Activated CD8-positive, alpha-beta memory T cell treated with anti-CD3 and anti-CD28 coated beads for 36 hours (primary cell): ENCODE measurements at regions not wholly inside any gene's neighbourhood (a gene's known extent, or its start where the extent isn't known, plus 50 kb on each side); places are given as distances from the start of the nearest gene placed in this dataset.
"Not testable (repeated sequence)": the region's sequence is repeated elsewhere in the genome, so short reads cannot be mapped to it uniquely, and the experiment has no call there.

Source experiments
- CTCF ChIA-PET: fragments of 350-600 bp; sonication (Branson Sonifier 250); formaldehyde crosslinking; loops from one replicate; lab custom pipeline; 2021; ENCODE audit warnings: antibody characterized with exemption; lab: Charles Lee
- POLR2A ChIA-PET: fragments of 350-600 bp; sonication (Branson Sonifier 250); formaldehyde crosslinking; loops from one replicate; lab custom pipeline; 2021; ENCODE audit warnings: antibody characterized with exemption; lab: Charles Lee

- POLR2A ChIA-PET = no interaction called here
- CTCF ChIA-PET = no interaction called here
Measured at GRCh38 chr3:25181096-25181495, 247.0 kb upstream of the RARB start.

DNA sequence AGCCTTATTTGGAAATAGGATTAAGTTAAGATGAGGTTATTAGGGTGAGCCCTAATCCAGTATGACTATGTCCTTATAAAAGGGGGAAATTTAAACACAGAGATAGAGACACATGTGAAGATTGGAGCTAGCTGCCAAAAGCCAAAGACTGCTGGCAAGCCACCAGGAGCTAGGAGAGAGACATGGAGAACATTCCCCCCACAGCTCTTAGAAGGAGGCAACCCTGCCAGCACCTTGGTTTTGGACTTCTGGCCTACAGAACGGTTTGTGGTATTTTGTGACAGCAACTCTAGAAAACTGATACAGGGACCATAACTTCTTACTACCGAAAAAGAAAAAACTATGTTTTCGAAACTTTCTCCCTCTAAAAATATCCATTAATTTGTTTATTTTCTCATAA, 245.3 kb upstream of the RARB start:
- POLR2A ChIA-PET = no interaction called here
- CTCF ChIA-PET = no interaction called here

GRCh38 chr3:25184641-25185250, 243.3 kb upstream of the RARB start:
- POLR2A ChIA-PET = no interaction called here
- CTCF ChIA-PET = no interaction called here

DNA sequence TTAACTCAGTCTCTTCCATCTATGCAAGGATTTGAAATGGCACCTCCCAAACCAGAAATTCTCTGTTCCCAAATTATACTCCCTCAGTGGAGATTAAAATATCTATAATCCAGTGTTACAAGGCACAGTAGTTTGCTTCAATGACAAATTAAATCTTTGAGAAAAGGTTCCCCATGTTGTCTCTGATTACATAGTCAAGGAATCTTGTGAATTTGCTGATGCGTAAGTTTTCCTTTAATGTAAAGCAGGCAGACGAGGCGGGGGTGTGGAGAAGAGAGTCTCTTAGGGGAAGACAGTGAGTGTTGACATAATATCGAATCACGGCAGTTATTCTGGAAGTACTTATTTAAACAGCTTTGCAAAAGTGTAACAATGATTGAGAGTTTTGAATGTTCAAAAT, 236.4 kb upstream of the RARB start:
- POLR2A ChIA-PET = no interaction called here
- CTCF ChIA-PET = no interaction called here

- POLR2A ChIA-PET, CTCF ChIA-PET: not testable (repeated sequence)
Measured at GRCh38 chr3:25199567-25199966, 228.5 kb upstream of the RARB start.

DNA sequence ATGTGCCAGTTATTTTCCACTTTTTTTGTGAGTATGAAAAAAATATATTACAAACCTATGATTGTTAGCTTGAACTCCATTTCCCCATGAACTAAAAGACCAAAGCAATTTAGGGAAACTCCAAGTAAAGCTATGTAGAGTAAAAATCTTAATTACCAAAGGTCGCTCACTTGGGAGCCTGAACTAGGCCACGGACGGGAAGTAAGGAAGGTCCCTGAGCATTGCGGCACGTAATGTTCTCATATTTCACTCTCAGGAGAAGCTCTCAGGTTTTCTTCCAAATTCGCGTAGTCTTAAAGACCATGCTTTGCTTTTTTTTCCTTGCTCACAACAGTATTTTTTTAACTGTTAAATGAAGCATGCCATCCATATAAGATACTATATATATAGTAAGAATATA, 215.3 kb upstream of the RARB start:
- ChIA-PET CTCF (no interaction called here), POLR2A (no interaction called here)

GRCh38 chr3:25214034-25214433, 214.0 kb upstream of the RARB start:
- ChIA-PET POLR2A (no interaction called here), CTCF (no interaction called here)

DNA sequence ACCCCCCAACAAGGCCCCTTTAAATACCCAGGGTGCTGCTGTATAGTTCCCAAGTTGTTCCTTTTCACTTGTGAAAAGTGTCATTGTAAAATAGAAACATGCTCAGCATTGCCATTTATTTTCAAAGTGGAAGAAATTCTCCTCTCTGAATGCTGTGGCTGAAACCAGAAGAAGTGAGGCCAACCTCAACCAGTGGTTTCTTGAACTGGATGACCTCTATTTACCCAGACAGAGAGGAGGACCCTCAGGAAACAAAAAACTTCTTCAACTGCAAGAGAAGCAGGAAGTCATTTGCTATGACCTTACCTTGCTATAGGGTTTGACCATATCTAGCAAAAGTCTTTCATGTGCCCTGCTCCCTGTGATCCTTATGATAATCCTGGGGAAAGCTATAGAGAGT, 209.7 kb upstream of the RARB start:
- POLR2A ChIA-PET = no interaction called here
- CTCF ChIA-PET = interaction anchor here (1.1 kb wide), 1 partner anchor 11 kb away, joined by 3 read pairs; no protein-coding TSS in a partner anchor

DNA sequence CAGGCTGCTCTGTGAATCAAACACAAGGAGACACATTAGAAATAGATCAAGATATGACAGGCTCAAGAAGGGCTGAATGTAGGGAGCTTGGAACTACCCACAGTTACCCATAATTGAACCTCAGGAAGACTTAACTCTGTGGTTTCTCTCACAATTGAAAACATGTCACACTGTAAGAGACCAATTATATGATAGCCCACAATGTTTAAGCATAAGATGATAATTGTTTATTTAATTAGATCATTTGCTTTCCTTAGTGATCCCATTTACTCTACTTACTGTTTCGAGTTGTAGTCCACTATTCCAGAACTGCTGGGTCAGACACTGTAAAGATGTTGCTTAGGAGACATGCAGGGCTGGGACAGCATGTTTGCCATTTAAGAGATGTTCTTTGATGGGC, 201.3 kb upstream of the RARB start:
- CTCF ChIA-PET = no interaction called here

DNA sequence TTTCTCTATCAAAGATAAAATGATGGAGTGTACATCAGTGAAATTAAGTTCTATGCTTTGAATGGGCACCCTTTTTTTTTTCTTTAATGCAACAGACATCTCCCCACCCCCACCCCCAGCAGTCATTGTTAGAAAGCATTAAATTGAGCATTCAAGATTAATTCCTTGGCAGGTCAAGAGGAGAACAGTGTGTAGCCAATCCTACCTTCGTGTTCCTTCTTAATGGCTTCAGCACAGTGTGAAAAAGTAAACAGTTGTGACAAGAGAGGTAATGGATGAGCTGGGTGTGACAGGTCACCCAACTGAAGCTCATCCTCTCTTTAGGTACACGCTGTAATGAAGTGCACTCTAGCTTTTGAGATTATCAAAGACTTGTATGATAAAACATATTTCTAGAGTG, 198.5 kb upstream of the RARB start:
- CTCF ChIA-PET = no interaction called here
- POLR2A ChIA-PET = no interaction called here

More for the DNA sequence above, 201.3 kb upstream of the RARB start:
- POLR2A ChIA-PET = no interaction called here

DNA sequence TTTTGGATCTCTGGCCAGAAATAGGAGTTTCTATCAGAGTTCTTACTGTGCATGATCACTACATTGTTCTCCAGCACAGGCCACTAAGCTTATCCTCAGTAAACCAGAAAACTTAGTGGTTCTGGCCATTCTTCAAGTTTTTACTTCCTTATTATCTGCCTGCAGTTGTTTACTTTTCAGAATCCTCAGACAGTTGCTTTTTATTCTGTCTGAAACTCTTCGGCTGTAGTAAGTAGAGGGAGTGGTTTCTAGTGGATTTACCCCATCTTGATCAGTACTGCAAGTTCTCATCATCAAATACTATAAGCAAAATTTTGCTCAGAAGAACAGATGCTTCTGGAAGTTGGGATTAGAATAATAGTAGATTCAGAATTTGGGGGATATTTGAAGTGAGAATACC, 193.0 kb upstream of the RARB start:
- ChIA-PET CTCF (no interaction called here), POLR2A (no interaction called here)

DNA sequence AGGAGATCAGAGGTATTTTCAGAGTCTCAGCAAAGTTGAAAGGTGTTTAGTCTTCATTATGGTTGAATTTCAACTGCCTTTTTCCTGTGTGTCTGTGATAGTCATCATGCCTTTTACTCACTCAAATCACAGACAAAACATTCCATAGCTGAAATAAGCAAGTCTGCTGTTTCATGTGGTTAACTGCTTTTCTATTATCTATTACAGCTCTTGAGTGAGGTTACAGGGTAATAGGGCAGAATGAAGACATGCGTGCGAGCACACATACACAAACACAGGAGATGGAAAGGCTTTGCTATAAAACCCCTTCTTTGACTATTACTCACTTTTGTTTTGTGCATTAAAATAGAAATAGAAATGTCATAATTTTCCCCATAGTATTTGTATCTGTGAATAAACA, 192.6 kb upstream of the RARB start:
- ChIA-PET CTCF (no interaction called here), POLR2A (no interaction called here)

DNA sequence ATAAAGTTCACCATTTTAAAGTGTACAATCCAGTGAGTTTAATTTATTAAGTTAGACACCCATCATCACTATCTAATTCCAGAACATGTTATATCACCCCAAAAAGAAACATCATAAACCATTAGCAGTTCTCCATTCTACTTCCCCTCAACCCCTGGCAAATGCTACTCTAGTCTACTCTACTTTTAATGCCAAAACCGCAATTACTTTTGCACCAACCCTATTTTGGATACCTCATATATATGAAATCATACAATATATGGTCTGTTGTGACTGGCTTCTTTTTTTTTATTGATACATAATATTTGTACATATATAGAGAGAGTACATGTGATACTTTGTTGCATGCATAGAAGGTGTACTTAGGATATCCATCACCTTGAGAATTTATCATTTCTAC, 190.5 kb upstream of the RARB start:
- CTCF ChIA-PET = no interaction called here

DNA sequence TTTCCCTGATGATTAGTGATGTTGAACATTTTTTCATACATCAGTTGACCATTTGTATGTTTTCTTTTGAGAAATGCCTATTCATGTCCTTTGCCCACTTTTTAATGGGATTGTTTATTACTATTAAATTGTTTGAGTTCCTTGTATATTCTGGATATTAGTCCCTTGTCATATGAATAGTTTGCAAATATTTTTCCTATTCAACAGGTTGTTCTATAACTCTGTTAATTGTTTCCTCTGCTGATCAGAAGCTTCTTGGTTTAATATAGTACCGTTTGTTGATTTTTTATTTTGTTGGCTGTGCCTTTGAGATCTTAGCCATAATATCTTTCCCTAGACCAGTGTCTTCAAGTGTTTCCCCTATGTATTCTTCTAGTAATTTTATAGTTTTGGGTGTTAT, 189.0 kb upstream of the RARB start:
- POLR2A ChIA-PET = no interaction called here
- CTCF ChIA-PET = no interaction called here

More for the DNA sequence above, 190.5 kb upstream of the RARB start:
- POLR2A ChIA-PET = no interaction called here

DNA sequence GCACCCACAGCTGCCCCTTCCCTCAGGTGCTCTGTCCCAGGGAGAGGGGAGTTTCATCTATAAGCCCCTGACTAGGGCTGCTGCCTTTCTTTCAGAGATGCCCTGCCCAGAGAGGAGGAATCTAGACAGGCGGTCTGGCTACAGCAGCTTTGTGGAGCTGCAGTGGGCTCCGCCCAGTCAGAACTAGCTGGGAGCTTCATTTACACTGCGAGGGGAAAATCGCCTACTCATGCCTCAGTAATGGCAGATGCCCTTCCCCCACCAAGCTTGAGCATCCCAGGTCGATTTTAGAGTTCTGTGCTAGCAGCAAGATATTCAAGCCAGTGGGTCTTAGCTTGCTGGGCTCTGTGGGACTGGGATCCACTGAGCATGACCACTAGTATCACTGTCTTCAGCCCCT, 181.2 kb upstream of the RARB start:
- CTCF ChIA-PET = no interaction called here
- POLR2A ChIA-PET = no interaction called here

DNA sequence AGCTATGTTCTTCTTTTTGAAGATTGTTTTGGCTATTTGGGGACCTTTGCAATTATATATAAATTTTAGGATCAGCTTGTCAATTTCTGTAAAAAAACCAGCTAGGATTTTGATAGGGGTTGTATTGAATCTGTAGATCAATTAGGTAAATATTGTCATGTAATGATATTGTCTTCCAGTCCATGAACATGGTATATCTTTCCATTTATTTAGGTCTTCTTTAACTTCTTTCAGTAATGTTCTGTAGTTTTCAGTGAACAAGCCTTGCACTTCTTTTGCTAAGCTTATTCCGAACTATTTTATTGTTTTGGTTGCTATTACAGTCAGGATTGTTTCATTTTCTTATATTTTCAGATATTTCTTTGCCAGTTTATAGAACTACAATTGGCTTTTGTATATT, 175.8 kb upstream of the RARB start:
- POLR2A ChIA-PET = no interaction called here
- CTCF ChIA-PET = no interaction called here

GRCh38 chr3:25257026-25257425, 171.0 kb upstream of the RARB start:
- POLR2A ChIA-PET = no interaction called here

GRCh38 chr3:25259871-25260270, 168.2 kb upstream of the RARB start:
- POLR2A ChIA-PET = no interaction called here
- CTCF ChIA-PET = no interaction called here

More at GRCh38 chr3:25257026-25257425, 171.0 kb upstream of the RARB start:
- CTCF ChIA-PET = no interaction called here

- CTCF ChIA-PET = no interaction called here
Measured at GRCh38 chr3:25262322-25262721, 165.7 kb upstream of the RARB start.

DNA sequence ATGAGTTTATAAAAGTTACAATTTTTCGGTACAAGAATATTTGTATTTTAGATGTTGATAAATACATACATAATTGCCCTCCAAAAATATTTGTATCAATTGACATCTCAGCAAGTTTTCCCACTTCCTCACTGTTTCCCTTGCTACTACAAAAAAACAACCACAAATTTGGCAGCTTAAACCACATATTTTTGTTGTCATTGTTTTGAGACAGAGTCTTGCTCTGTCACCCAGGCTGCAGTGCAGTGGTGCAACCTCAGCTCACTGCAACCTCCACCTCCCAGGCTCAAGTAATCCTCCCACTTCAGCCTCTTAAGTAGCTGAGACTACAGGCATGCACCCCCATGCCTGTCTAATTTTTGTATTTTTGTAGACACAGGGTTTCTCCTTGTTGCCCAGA, 162.8 kb upstream of the RARB start:
- CTCF ChIA-PET = no interaction called here
- POLR2A ChIA-PET = no interaction called here

More at GRCh38 chr3:25262322-25262721, 165.7 kb upstream of the RARB start:
- POLR2A ChIA-PET = no interaction called here

- CTCF ChIA-PET = no interaction called here
- POLR2A ChIA-PET = no interaction called here
Measured at GRCh38 chr3:25266677-25267076, 161.4 kb upstream of the RARB start.

- CTCF ChIA-PET = no interaction called here
Measured at GRCh38 chr3:25272090-25272489, 156.0 kb upstream of the RARB start.

More at GRCh38 chr3:25272090-25272489, 156.0 kb upstream of the RARB start:
- POLR2A ChIA-PET = no interaction called here
